Ishikawa (cell line): ENCODE measurements at regions not wholly inside any gene's neighbourhood (a gene's known extent, or its start where the extent isn't known, plus 50 kb on each side); places are given as distances from the start of the nearest gene placed in this dataset.

Experiments
- CEBPB ChIP-seq: IDR thresholded peaks from 2 replicates; pipeline ENCODE4 v1.6.1; 2012
- NFIC ChIP-seq: IDR thresholded peaks from 2 replicates; pipeline ENCODE4 v1.6.1; 2012
- TF ChIP-seq, protein P1 (sequence below): IDR thresholded peaks from 2 replicates; pipeline ENCODE4 v1.6.1; 2012; ENCODE audit warnings: low read depth, mild to moderate bottlenecking
- TF ChIP-seq, protein P2 (sequence below): IDR thresholded peaks from 2 replicates; pipeline ENCODE4 v1.6.1; 2012

DNA sequence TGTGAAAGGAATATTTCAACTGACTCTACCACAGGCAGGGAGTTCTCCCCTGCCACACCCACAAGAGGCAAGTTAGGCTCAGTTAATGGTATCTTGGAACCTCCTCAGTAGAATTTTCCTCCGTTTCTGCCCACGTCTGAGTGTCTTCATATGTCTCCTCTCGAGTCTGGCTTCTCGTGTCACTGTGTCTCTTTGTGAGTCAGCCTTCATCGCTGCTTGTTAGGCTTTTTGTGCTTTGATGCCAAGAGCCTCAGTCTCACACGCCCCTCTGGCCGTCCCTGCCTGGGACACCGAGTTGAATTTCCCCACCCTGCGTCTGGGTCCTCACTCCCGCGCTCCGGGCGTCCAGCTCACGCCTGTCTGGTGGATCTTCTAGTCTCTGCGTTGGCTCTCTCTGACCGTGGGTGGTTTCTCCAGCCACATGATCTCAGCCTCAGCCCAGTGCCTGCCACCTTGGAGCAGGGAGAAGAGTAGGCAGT, 125.7 kb upstream of the GADD45A start:
- TF ChIP-seq, protein P1, sequence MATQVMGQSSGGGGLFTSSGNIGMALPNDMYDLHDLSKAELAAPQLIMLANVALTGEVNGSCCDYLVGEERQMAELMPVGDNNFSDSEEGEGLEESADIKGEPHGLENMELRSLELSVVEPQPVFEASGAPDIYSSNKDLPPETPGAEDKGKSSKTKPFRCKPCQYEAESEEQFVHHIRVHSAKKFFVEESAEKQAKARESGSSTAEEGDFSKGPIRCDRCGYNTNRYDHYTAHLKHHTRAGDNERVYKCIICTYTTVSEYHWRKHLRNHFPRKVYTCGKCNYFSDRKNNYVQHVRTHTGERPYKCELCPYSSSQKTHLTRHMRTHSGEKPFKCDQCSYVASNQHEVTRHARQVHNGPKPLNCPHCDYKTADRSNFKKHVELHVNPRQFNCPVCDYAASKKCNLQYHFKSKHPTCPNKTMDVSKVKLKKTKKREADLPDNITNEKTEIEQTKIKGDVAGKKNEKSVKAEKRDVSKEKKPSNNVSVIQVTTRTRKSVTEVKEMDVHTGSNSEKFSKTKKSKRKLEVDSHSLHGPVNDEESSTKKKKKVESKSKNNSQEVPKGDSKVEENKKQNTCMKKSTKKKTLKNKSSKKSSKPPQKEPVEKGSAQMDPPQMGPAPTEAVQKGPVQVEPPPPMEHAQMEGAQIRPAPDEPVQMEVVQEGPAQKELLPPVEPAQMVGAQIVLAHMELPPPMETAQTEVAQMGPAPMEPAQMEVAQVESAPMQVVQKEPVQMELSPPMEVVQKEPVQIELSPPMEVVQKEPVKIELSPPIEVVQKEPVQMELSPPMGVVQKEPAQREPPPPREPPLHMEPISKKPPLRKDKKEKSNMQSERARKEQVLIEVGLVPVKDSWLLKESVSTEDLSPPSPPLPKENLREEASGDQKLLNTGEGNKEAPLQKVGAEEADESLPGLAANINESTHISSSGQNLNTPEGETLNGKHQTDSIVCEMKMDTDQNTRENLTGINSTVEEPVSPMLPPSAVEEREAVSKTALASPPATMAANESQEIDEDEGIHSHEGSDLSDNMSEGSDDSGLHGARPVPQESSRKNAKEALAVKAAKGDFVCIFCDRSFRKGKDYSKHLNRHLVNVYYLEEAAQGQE, result no peak
- TF ChIP-seq CEBPB, result no peak
- no peak for TF ChIP-seq NFIC
- TF ChIP-seq, protein P2, sequence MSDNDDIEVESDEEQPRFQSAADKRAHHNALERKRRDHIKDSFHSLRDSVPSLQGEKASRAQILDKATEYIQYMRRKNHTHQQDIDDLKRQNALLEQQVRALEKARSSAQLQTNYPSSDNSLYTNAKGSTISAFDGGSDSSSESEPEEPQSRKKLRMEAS, result no peak
